ENCODE measurements at regions not wholly inside any gene's neighbourhood (a gene's known extent, or its start where the extent isn't known, plus 50 kb on each side); places are given as distances from the start of the nearest gene placed in this dataset.
"Not testable (repeated sequence)": the region's sequence is repeated elsewhere in the genome, so short reads cannot be mapped to it uniquely, and the experiment has no call there.

- no peaks in the 10 kb centered on the region for H3K27me3 ChIP-seq
- TF ChIP-seq CTCF (IDR thresholded peaks at IDR 0.05) (no peak), POLR2AphosphoS5 (IDR thresholded peaks at IDR 0.05) (no peak), EP300 (IDR thresholded peaks at IDR 0.05) (no peak), POLR2A (IDR thresholded peaks at IDR 0.05) (no peak)
- no peak overlapping the region for H3K4me3 ChIP-seq
- no peaks in the 10 kb centered on the region for H3K4me1 ChIP-seq
- no peak for DNase-seq (ENCODE audit: low spot score in 2 of 2)
- 89% methylated on average over 3 of the region's 3 CpGs for whole genome bisulfite sequencing
- H3K36me3 ChIP-seq: no peaks in the 10 kb centered on the region
- no peak overlapping the region for H3K27ac ChIP-seq
- no peaks in the 10 kb centered on the region for H3K9me3 ChIP-seq
Measured at GRCh38 chr14:46433381-46433780, 218.2 kb downstream of the RPL10L start.

GRCh38 chr14:46432516-46432915 is 219.1 kb downstream of the RPL10L start:
- Histone ChIP-seq H3K4me1 (no peaks in the 10 kb centered on the region), H3K36me3 (no peaks in the 10 kb centered on the region), H3K9me3 (no peaks in the 10 kb centered on the region), H3K4me3 (no peak overlapping the region), H3K27ac (no peak overlapping the region), H3K27me3 (no peaks in the 10 kb centered on the region)
- WGBS: 80% methylated on average over 2 of the region's 2 CpGs
- TF ChIP-seq POLR2A (IDR thresholded peaks at IDR 0.05) (no peak), POLR2AphosphoS5 (IDR thresholded peaks at IDR 0.05) (no peak), EP300 (IDR thresholded peaks at IDR 0.05) (no peak), CTCF (IDR thresholded peaks at IDR 0.05) (no peak)
- DNase-seq (ENCODE audit: low spot score in 2 of 2): no peak

GRCh38 chr14:46417066-46417465 is 234.5 kb downstream of the RPL10L start:
- no peak overlapping the region for H3K27ac ChIP-seq
- no peak for TF ChIP-seq CTCF (IDR thresholded peaks at IDR 0.05)
- no peak for TF ChIP-seq POLR2A (IDR thresholded peaks at IDR 0.05)
- no peak for TF ChIP-seq EP300 (IDR thresholded peaks at IDR 0.05)
- no peak for DNase-seq (ENCODE audit: low spot score in 2 of 2)

GRCh38 chr14:46404865-46405811 is 246.4 kb downstream of the RPL10L start:
- WGBS: 15% methylated on average over 2 of the region's 2 CpGs
- no peak for DNase-seq (ENCODE audit: low spot score in 2 of 2)

More at GRCh38 chr14:46417066-46417465, 234.5 kb downstream of the RPL10L start:
- H3K4me3 ChIP-seq: no peak overlapping the region
- H3K9me3 ChIP-seq: peaks cover 12% of the 10 kb centered on the region
- H3K36me3 ChIP-seq: no peaks in the 10 kb centered on the region
- H3K27me3 ChIP-seq: no peaks in the 10 kb centered on the region
- no peaks in the 10 kb centered on the region for H3K4me1 ChIP-seq

GRCh38 chr14:46402001-46402690 is 249.4 kb downstream of the RPL10L start:
- H3K36me3 ChIP-seq; DNase-seq (ENCODE audit: low spot score in 2 of 2); H3K9me3 ChIP-seq; H3K4me3 ChIP-seq; H3K27me3 ChIP-seq; H3K4me1 ChIP-seq; H3K27ac ChIP-seq: not testable (repeated sequence)
- WGBS: 89% methylated on average over 18 of the region's 18 CpGs

More at GRCh38 chr14:46404865-46405811, 246.4 kb downstream of the RPL10L start:
- no peak overlapping the region for H3K4me3 ChIP-seq
- TF ChIP-seq CTCF (IDR thresholded peaks at IDR 0.05): no peak
- no peak for TF ChIP-seq POLR2AphosphoS5 (IDR thresholded peaks at IDR 0.05)
- no peak for TF ChIP-seq EP300 (IDR thresholded peaks at IDR 0.05)
- no peak for TF ChIP-seq POLR2A (IDR thresholded peaks at IDR 0.05)
- no peaks in the 10 kb centered on the region for H3K9me3 ChIP-seq
- no peaks in the 10 kb centered on the region for H3K4me1 ChIP-seq
- H3K27me3 ChIP-seq: no peaks in the 10 kb centered on the region
- H3K36me3 ChIP-seq: no peaks in the 10 kb centered on the region
- no peak overlapping the region for H3K27ac ChIP-seq
